ENCODE measurements at regions not wholly inside any gene's neighbourhood (a gene's known extent, or its start where the extent isn't known, plus 50 kb on each side); places are given as distances from the start of the nearest gene placed in this dataset.
"Not testable (repeated sequence)": the region's sequence is repeated elsewhere in the genome, so short reads cannot be mapped to it uniquely, and the experiment has no call there.

DNA sequence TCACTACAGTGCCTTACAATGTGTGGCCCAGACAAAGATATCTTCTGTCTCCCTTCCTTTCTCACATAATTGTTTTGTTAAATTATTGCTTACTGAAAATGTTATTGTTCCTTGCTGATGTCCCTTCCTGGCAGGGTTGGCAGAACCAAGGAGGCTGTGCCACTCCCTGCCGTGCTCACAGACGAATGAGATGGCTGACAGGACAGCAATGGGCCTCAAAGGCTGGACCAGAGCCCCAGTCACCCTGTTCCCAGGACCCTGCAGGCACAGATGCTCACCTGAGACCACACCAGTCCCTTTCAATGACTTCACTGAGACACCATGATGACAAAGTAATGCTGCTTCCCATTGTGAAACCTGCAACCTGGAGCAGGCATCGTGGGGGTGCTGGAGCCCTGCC is 375.1 kb downstream of the HACE1 start:
- no peak for DNase-seq

DNA sequence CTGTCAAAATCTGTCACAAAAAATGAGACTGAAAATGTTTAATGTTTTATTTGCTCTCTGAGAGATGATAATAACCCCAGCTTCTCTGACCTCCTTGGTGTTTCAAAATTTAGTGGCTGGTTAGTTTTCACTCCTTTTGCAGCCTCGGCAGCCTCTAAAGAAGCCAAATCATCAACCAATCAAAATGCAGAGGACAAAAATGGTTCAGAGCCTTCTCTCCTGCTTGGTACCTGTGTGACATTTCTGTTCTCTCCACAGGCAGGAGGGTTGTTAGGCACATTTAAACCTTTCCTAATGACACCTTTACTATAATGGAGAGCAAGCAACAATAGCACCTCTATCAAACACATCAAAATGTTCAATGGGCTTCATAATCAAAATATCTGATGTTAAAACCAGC is 375.5 kb downstream of the HACE1 start:
- no peak for DNase-seq

DNA sequence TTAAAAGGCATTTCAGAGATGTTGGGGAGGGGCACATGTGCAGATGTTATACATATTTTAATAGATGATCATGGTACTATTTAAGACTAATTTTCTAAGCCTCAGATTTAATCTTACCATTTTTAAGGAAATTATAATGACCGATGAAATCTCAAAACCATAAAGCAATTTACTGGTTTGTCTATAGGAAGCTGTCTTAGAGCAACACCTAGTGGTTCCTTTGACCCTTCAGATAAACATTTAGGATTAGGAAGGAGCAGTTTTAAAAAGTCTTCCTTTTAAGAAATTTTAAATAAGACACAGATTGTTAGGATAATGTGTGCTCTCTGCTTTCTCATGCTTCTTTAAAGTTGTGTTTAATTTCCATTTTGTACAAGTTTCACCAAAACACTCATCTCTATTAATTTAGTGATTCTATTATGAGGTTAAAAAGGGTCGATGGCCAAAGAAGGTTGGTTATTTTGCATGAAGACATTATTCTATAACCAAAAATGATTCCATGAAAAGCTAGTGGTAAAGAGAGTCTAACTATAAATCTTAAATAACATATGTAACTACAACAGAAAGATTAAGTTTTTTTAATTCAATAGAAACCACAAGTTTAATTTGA is 376.4 kb downstream of the HACE1 start:
- no peak for DNase-seq

DNA sequence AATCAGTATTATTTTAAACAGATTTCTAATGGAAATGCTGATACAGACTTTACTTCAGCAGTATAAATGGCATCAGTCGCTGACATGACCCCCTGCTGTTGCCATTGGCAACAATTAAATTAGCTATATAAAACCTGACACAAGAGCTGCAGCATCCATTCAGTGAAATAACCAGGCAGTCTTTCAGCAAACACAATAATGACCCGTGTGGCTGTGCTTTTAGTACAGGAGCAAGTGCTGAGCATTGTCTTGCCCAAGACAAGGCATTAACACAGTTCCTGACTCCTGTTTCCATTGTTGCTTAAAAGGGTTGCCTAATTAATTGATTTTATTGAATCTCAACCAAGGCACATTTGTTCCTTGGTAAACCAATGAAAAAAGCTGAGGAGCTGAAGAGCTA is 382.1 kb downstream of the HACE1 start:
- DNase-seq, result no peak

DNA sequence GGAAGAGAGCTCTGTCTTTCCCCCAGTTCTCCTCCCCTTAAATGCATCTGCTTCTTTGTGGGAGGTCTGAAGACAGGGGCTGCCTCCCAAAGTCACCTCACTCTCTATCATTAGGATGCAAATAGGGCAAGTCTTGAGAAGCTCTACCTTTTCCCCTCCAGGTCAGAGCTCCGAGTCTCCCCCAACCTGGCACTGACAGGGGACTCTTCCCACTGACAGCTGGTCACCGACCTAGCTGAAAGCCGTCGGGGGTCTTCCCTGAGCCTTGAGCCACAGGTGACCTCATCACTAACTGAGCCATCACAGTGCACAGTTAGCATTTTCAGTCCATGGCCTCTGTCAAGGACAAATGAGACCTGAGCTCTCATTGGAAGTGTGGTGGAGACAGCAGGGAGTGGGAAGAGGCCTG is 386.7 kb downstream of the HACE1 start:
- DNase-seq, result no peak

DNA sequence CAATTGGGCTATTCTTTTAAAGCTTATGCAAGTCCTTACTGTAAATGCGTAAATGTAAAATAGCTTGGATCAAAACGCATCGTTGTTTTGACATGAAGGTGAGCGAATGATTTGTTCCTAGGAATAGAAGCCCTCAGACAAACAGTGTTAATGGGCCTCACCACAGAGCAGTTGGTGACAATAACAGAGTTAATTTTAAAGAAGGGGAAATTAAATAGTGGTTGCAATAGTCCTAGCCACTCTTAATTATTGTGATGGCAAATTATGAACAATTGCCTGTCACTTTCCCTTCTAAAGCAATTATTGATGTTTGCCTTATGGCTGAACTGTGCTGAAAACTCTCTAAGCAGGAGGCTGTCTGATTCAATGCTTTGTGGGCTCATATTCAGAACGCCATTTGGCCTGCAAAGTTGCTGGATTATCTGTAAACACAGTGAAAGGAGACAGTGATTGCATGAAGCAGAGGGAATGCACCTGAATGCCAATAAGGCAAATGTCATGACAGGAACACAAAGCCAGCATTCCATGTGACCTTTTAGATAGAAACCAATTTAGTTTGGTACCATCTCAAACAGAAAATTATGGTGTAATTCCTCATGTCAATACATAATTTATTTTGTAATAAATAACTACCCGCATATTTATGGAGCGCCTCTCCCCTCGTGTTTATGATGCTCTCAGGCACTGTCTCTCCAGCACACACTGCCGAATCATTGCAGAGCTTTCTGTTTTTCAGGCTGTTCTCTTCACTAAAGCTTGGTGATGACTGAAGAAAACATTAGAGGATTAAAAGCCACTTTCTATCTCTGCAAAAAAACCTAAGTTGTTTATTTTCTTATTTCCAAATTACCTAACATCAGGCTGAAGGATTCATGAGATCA is 387.5 kb downstream of the HACE1 start:
- DNase-seq, result no peak

DNA sequence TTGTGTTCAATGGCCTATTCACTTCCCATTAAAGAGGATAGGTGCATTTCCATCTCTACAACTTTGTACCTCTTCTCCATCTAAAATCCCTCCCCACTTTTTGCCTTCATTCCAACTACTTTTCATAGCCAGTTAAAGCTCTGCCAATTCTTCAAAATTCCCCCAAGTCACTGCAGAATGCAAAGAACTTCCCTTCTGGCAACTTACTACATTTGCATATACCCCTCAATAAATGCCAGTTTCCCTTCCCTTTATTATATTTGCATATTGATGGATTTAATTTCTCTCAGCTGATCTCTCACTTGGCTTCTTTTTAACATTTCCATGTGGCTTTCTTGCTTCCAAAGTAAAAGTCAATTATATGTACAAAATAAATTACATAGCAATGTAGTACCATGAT is 393.4 kb downstream of the HACE1 start:
- DNase-seq, result no peak

DNA sequence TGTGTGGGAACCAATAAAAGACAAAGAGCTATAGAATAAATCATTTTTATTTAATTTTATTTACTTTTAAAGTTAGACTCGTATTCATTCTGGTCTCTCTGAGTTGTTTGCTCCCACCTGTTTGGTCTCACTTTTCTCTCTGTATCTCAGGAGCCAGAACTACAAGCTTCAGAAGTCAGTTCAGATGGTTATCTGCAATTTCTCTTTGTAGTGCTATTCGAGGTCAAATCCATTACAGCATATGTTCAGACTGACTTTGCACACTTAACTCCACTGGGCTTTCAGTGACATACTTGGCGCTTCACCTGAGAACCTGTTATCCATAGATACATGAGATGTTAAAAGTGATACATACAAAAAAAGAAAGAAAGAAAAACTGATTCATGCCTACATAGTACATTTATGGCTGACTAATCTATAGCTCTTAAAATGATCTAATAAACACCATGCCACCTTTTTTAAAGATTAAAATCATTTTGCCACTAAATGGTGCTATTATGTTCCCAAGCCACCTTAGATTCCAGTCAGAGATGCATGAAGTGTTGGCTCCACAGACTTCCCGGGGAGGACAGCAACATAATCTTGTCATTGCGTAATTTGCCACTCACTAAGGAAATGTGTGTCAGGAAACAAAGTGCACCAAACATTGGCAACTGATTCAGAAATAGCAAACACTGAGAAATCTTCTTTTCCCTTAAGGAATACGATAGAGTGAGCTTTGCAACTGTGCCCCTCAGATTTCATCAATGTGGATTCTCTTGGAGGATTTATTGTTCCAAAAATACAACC is 396.7 kb downstream of the HACE1 start:
- no peak for DNase-seq

DNA sequence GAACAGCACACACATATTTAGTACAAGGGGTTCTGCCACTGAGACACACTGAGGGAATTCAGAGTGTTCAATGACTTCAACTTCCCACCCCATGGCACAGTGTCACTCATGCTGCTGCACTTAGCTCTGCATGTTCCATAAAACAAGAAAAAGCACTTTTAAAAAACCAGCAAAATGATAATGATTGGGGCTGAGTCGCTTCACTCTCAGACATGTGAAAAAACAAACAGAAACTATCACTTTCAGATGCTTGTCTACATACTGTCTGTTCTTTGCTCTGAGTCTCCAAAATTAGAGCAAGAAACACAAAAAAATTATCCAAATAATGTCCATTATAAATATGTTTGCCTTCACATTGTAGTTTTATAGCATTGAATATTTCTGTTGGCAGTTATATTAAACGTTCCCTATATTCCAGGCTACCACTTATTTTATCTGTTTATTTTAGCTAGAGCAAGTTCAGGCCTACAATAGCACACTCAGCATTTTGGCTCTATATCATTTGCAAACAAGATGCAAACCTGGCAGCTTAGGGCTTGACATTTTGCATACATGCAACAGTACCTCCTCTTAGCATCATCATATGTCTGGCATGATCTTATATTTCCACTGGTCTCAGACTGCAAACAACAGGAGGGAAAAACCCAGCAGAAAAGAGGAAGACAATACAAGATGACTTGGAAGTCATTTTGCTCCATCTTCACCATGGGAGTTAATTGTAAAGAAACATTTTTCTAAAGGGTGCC is 398.8 kb downstream of the HACE1 start:
- no peak for DNase-seq

DNA sequence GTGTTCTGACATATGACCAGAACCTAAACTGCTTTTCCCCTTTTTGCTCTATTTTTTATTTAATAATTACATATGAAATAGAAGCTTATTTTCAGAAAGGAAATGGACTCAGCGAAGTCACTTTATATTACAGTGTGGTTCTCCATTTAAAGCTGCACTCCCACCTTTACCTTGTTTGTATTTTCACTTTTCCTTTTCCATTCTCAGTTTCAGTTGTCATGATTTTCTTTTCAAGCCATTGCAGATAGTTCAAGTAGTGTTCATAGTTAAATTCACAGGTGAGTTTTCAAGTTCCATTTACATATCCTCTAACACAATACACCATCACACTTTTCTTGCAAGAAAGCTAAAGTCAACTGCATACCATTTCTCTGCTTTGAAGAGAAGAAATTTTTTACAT is 400.2 kb downstream of the HACE1 start:
- DNase-seq, result no peak

DNA sequence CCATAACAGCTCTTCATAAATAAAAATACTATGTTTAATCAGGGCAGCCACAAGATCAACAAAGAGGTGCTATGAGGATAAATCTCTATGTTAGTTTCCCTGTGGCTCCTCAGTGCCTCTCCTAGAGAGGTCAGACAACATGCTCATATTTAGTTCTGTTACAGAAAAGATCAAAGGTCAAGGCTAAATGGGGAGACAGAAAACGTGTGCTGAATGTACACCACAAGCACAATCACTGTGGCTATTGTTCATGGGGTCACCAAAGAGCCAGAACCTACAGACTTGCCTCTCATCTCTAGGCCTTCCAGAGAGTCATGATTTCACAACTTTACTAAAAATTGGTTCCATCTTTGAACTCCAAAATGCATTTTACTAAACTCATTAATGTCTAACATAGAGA is 409.8 kb downstream of the HACE1 start:
- no peak for DNase-seq

DNA sequence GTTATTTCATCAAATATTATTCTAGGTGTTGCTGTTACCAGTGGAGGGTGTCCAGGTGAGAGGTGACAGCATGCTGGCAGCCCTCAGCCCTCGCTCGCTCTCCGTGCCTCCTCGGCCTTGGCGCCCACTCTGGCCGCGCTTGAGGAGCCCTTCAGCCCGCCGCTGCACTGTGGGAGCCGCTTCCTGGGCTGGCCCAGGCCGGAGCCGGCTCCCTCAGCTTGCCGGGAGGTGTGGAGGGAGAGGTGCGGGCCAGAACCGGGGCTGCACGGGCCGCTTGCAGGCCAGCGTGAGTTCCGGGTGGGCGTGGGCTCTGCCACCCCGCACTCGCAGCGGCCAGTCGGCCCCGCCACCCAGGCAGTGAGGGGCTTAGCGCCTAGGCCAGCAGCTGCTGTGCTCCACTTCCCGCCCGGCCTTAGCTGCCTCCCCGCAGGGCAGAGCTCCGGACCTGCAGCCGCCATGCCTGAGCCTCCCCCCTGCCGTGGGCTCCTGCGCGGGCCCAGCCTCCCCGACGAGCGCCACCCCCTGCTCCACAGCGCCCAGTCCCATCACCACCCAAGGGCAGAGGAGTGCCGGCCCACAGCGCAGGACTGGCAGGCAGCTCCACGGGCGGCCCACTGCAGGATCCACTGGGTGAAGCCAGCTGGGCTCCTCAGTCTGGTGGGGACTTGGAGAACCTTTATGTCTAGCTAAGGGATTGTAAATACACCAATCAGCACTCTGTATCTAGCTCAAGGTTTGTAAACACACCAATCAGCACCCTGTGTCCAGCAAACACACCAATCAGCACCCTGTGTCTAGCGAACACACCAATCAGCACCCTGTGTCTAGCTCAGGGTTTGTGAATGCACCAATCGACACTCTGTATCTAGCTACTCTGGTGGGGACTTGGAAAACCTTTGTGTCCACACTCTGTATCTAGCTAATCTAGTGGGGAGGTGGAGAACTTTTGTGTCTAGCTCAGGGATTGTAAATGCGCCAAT is 413.3 kb downstream of the HACE1 start:
- DNase-seq, result not testable (repeated sequence)

DNA sequence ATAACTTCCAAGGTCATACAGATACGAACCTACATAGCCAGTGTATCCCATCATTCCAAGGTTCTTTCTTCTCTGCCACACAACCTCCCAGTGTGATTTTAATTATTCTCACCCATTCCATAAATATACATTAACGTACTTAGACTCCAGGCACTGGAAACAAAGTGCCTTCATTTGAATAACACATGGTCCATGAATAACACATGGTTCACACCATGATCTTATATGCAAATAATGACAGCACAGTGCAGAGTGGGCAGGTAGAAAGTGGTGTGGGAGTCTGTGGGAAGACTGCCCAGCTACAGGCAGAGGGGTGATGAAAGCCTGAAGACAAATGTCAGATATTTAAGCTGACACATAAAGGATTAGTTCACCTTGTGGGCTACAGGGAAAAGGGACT is 425.2 kb downstream of the HACE1 start:
- DNase-seq, result no peak

DNA sequence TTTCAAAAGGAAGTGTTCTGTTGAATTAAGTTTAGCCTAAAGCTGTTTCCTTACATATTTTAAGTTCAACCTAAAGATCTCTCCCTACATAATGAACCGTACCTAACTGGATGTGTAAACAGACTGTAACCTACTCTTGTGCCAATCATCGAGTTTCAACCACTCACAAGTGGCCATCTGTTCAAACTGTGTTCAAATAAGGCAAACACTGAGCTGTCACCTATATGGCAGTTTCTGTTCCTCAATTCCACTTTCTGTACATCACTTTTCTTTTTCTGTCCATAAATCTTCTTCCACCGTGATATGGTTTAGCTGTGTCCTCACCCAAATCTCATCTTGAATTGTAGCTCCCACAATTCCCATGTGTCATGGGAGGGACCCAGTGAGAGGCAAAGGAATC is 428.6 kb downstream of the HACE1 start:
- DNase-seq, result no peak

DNA sequence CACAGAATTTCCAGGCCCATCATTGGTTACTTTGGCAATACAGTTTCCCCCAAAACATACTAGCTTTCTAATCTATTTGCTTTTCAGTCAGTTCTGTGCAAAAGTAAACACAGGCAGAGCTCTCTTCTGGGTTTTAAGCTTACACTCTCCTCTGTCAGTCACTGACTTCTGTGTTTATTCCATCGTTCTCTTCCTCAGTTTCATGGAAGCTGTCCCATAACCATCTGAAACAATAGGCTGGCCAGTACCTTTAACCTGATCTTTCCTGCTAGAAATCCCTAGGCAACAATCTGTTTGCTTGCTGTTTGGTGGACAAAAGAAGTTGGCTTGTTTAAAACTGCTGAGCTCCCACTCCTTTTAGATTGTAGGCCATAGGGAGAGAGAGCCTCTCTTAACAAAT is 431.5 kb downstream of the HACE1 start:
- DNase-seq, result no peak

DNA sequence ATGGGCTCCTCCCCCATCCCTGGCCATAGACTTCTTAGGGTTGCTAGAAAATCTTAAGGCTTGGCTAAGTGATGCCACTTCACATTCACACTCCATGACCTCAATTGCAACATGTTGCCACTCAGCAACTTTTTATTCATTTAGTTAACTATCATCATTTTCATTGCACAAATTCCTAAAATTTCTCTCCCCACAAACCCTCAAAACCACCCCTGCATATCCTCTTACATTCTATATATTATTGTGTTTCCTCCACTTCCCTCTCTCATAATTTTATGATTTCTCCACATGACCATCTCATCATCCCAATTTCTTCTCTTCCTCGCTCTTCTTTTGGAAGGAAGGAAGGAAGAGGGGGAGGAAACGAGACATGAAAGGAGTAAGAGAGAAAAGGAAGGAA is 436.0 kb downstream of the HACE1 start:
- DNase-seq, result no peak

DNA sequence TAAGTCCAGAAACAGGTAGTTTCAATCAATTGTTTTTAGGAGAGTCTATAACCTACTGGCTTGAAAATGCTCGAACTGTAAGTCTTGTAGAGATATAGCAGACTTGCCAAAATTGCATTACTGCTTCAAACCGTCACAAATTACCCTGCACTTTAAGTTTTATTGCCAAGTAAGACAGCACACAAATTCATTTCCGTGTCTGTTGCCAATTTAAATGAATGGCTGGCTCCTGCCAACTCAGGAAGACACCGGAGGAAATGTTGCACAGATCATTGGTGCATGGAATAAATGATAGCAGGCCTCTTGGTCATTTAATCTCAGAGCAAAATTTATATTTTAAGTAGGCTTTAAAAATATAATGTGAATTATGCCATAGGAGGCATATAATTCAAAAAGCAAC is 438.1 kb downstream of the HACE1 start:
- DNase-seq, result no peak

DNA sequence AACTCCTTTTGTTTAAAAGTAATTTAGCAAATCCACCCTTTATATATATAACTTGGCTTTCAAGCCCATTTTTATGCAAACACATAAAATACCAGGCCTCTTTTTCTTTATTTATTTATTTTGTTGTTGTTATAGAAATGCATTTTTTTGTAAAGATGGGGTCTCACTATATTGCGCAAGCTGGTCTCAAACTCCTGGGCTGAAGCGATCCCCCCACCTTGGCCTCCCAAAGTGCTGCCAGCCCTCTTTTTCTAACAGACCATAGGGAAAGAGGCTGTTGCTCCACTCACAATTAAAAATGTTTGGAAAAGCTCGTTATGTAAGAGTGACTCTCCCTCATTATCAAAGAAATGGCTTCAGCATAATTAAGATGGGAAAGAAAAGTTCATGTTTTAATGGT is 440.9 kb downstream of the HACE1 start:
- no peak for DNase-seq

DNA sequence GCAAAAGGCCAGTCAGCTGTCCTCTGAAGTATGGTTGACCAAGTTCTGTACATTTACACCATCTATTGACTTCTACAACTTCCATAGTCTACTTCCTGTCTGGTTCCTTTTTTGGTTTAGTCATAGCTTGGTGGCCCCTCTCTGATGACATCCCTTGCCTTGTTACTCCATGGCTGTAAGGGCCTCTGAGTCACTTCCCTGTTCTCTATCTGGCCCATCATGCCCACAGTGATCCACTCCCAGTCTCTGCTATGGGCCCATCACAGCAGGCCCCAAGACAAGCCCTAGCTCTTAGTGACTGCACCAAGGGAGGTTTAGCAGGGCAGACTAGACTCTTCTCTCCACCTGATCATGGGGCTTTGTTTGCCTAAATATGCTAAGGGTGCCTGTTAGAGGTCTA is 441.6 kb downstream of the HACE1 start:
- no peak for DNase-seq

DNA sequence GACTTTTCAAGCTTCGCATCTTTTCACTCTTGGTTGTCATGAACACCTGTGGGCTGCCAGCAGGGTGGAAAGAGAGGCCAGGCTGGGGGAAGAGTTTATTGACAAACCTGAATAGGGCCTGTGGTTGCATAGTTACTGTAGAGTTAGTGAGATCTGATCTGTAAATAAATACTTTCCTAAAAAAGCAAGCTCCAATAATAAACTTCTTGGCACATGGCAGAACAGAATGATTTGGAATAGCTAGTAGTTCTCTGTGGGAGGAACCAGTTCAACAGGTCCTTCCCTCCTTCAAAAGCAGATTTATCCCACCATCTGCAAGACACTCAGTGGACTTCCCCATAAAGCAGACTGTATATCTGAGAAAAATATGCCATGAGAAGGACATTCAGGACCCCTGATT is 445.0 kb downstream of the HACE1 start:
- no peak for DNase-seq

DNA sequence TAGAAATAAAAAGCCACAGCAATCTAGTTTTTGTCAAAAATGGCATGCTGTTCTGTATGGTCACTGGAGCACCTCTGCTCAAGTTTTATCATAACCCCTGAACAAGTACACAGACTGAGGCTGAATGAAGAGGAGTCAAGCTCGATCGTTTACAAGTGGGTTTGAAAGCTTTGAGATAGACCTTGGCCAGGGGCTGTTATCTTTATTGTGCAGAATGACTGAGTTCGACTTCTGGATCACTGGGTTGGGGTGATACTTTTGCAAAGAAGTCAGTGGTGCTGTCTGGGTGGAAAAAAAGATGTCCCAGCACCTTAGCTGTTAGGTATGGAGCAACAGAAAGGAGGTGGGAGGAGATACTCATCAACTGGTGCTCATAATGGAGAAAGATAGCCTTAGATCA is 446.0 kb downstream of the HACE1 start:
- DNase-seq, result no peak

DNA sequence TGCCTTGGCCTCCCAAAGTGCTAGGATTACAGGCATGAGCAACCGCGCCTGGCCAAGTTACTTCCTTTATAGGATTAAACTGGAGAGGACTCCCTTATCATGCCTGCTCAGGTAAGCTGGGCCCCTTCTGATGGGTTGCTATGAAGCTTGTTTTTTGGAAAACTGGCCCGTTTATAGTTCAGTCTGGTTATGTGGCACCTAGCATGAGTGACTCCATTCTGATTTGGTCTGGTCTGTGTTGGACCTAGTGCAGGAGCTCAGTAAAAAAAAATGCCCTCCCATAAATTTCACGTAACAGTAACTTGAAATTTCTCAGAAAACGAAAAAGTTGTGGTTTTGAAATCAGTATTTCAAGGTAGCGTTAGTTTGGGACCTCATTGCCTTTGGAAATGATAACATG is 448.4 kb downstream of the HACE1 start:
- DNase-seq, result no peak

Measured in stimulated activated CD4-positive, alpha-beta T cell treated with anti-CD3 and anti-CD28 coated beads, Interleukin-15, amount 100 ng/mL, for 24 hours (primary cell).